ENCODE measurements at regions not wholly inside any gene's neighbourhood (a gene's known extent, or its start where the extent isn't known, plus 50 kb on each side); places are given as distances from the start of the nearest gene placed in this dataset.

GRCh38 chr13:105830821-105831220 is 704.6 kb downstream of the EFNB2 start:
- no peak overlapping the region for H2BK120ac ChIP-seq (replicated peaks; ENCODE audit: low read depth, low read length)
- FAIRE-seq: no peak
- no peak overlapping the region for H4K5ac ChIP-seq (ENCODE audit: insufficient read length, low read depth, low read length)
- no peaks in the 10 kb centered on the region for H3K79me2 ChIP-seq (ENCODE audit: control insufficient read depth in 1 of 2, insufficient read depth in 2 of 2, low read length in 2 of 2)
- DNase-seq (ENCODE audit: low read depth in 1 of 2, low spot score in 2 of 2): no peak
- no peaks in the 10 kb centered on the region for H3K36me3 ChIP-seq (ENCODE audit: control insufficient read depth in 2 of 4, insufficient read depth in 4 of 4, low read length in 3 of 4)
- no peak overlapping the region for H2BK15ac ChIP-seq (ENCODE audit: low read length)
- H3K23ac ChIP-seq (ENCODE audit: insufficient read length): no peak overlapping the region
- 50% methylated on average over 4 of the region's 4 CpGs; no CpG with 5 or more reads in 1 of the 2 experiments for WGBS, 2 experiments (ENCODE audit: extremely low coverage in 1 of 2, insufficient coverage in 1 of 2, insufficient read length in 1 of 2, insufficient replicate concordance in 2 of 2, low coverage in 1 of 2, low lambda C conversion rate in 2 of 2, missing lambda C conversion rate in 1 of 2)
- H2AK5ac ChIP-seq (ENCODE audit: low read depth, low read length): no peak overlapping the region
- no peaks in the 10 kb centered on the region for H3K79me1 ChIP-seq (ENCODE audit: low read depth, low read length)
- H3K9me3 ChIP-seq (ENCODE audit: insufficient read depth in 2 of 2, low read depth in 1 of 2, low read length in 1 of 2): no peaks in the 10 kb centered on the region
- H3K27ac ChIP-seq (ENCODE audit: low read depth, low read length): no peak overlapping the region
- no peak overlapping the region for H3K18ac ChIP-seq (ENCODE audit: extremely low read depth, low read length)
- H2BK12ac ChIP-seq (ENCODE audit: low read depth, low read length): no peak overlapping the region
- POLR2A ChIA-PET (ENCODE audit: partially characterized antibody): no interaction called here
- H3K4me3 ChIP-seq (ENCODE audit: extremely low read depth in 1 of 4, insufficient read depth in 2 of 4, low read depth in 3 of 4, low read length in 4 of 4): no peak overlapping the region
- no peak overlapping the region for H3K9ac ChIP-seq (replicated peaks in 1 of 4; ENCODE audit: extremely low read depth in 1 of 4, low read depth in 3 of 4, low read length in 3 of 4)
- no peak overlapping the region for H3K14ac ChIP-seq (ENCODE audit: insufficient read length)
- H2BK5ac ChIP-seq (ENCODE audit: low read depth, low read length): no peak overlapping the region
- H4K91ac ChIP-seq (replicated peaks; ENCODE audit: insufficient read length, low read length): no peak overlapping the region
- no peaks in the 10 kb centered on the region for H3K23me2 ChIP-seq (ENCODE audit: low read depth, low read length)
- H4K20me1 ChIP-seq (replicated peaks in 1 of 2; ENCODE audit: control insufficient read depth in 1 of 2, insufficient read depth in 2 of 2, low read length in 2 of 2): no peaks in the 10 kb centered on the region
- no peaks in the 10 kb centered on the region for H3K4me1 ChIP-seq (replicated peaks in 1 of 4; ENCODE audit: control insufficient read depth in 3 of 4, insufficient read depth in 4 of 4, low read length in 3 of 4)
- H2BK20ac ChIP-seq (ENCODE audit: low read length): no peak overlapping the region
- no peak overlapping the region for H4K8ac ChIP-seq (ENCODE audit: extremely low read depth, insufficient read depth, low read length)
- no peak for TF ChIP-seq ZNF274 (IDR thresholded peaks at IDR 0.05; ENCODE audit: borderline replicate concordance, extremely low read depth, low read length)
- CTCF ChIA-PET (ENCODE audit: partially characterized antibody): no interaction called here
- no peak overlapping the region for H3K56ac ChIP-seq (replicated peaks; ENCODE audit: insufficient read length, low read depth, low read length)
- no peak overlapping the region for H3K4ac ChIP-seq (replicated peaks; ENCODE audit: insufficient read length, low read depth, low read length)
- no peaks in the 10 kb centered on the region for H3K27me3 ChIP-seq (replicated peaks in 1 of 4; ENCODE audit: control insufficient read depth in 3 of 4, extremely low read depth in 1 of 4, insufficient read depth in 3 of 4, low read length in 3 of 4)
- H3K4me2 ChIP-seq (ENCODE audit: insufficient read depth in 1 of 2, low read depth in 2 of 2, low read length in 2 of 2): no peak overlapping the region
- H2AFZ ChIP-seq (ENCODE audit: low read length): no peak overlapping the region
